Transverse colon (tissue), 3 donors: ENCODE measurements at regions not wholly inside any gene's neighbourhood (a gene's known extent, or its start where the extent isn't known, plus 50 kb on each side); places are given as distances from the start of the nearest gene placed in this dataset.

ENCODE experiments used
- EP300 ChIP-seq: sonication (generic); formaldehyde crosslinking; IDR thresholded peaks from one replicate; pipeline ENCODE4 v1.6.1; 2017; ENCODE audit warnings: antibody characterized with exemption, low read depth
- POLR2A ChIP-seq: fragments of 450-650 bp; IDR thresholded peaks from one replicate; pipeline ENCODE4 v1.6.1; 2016; ENCODE audit warnings: antibody characterized with exemption, mild to moderate bottlenecking, moderate library complexity
- TF ChIP-seq, protein P1 (sequence below), 5 experiments: fragments of 200-600 bp in 3 of 5; fragments of 450-650 bp in 2 of 5; sonication (generic) in 3 of 5; IDR thresholded peaks; 1 replicate in 2 of 5; 2 replicates in 3 of 5; pipeline ENCODE4 v1.5.1; 2016 to 2017; ENCODE audit warnings: antibody characterized with exemption in 5 of 5, inconsistent platforms in 3 of 5, mild to moderate bottlenecking in 2 of 5, moderate library complexity in 1 of 5

GRCh38 chr4:33306131-33306530, 2586.0 kb downstream of the PCDH7 start:
- TF ChIP-seq, protein P1, sequence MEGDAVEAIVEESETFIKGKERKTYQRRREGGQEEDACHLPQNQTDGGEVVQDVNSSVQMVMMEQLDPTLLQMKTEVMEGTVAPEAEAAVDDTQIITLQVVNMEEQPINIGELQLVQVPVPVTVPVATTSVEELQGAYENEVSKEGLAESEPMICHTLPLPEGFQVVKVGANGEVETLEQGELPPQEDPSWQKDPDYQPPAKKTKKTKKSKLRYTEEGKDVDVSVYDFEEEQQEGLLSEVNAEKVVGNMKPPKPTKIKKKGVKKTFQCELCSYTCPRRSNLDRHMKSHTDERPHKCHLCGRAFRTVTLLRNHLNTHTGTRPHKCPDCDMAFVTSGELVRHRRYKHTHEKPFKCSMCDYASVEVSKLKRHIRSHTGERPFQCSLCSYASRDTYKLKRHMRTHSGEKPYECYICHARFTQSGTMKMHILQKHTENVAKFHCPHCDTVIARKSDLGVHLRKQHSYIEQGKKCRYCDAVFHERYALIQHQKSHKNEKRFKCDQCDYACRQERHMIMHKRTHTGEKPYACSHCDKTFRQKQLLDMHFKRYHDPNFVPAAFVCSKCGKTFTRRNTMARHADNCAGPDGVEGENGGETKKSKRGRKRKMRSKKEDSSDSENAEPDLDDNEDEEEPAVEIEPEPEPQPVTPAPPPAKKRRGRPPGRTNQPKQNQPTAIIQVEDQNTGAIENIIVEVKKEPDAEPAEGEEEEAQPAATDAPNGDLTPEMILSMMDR (IDR thresholded peaks at IDR 0.05): no peak
- no peak for TF ChIP-seq POLR2A
- no peak for TF ChIP-seq EP300
